ENCODE measurements at regions not wholly inside any gene's neighbourhood (a gene's known extent, or its start where the extent isn't known, plus 50 kb on each side); places are given as distances from the start of the nearest gene placed in this dataset.
A peak's percentile ranks its signal among the peaks of the same experiment; 100 is the strongest.

GRCh38 chr17:73694491-73694890, 50.2 kb upstream of the SDK2 start:
- DNase-seq (ENCODE audit: insufficient read length, low spot score) (no peak), FAIRE-seq (no peak)
- no peak for TF ChIP-seq TAF1 (IDR thresholded peaks at IDR 0.05; ENCODE audit: low read depth, low read length)
- no peak for TF ChIP-seq PAX5 (IDR thresholded peaks at IDR 0.05; ENCODE audit: insufficient read depth, low read length, severe bottlenecking)
- no peak for TF ChIP-seq SPI1 (IDR thresholded peaks at IDR 0.05; ENCODE audit: low read depth, low read length)
- TF ChIP-seq POU2F2 (IDR thresholded peaks at IDR 0.05; ENCODE audit: low read depth, low read length) = no peak
- no peak for TF ChIP-seq POLR2AphosphoS5 (IDR thresholded peaks at IDR 0.05; ENCODE audit: low read depth, low read length)

GRCh38 chr17:73695035-73695738, 50.9 kb upstream of the SDK2 start:
- DNase-seq (ENCODE audit: insufficient read length, low spot score) = no peak
- FAIRE-seq = no peak
- TF ChIP-seq POLR2A (IDR thresholded peaks at IDR 0.05; ENCODE audit: low read depth, low read length) (no peak), SPI1 (IDR thresholded peaks at IDR 0.05; ENCODE audit: low read depth, low read length) (no peak), POLR2AphosphoS5 (IDR thresholded peaks at IDR 0.05; ENCODE audit: low read depth, low read length) (no peak), POU2F2 (IDR thresholded peaks at IDR 0.05; ENCODE audit: low read depth, low read length) (no peak), TAF1 (IDR thresholded peaks at IDR 0.05; ENCODE audit: low read depth, low read length) (no peak), PAX5 (IDR thresholded peaks at IDR 0.05; ENCODE audit: insufficient read depth, low read length, severe bottlenecking) (no peak)

GRCh38 chr17:73696251-73696650, 52.0 kb upstream of the SDK2 start:
- FAIRE-seq (peak; percentile 73), DNase-seq (ENCODE audit: insufficient read length, low spot score) (no peak)
- TF ChIP-seq TAF1 (IDR thresholded peaks at IDR 0.05; ENCODE audit: low read depth, low read length) (no peak), SPI1 (IDR thresholded peaks at IDR 0.05; ENCODE audit: low read depth, low read length) (no peak), POLR2AphosphoS5 (IDR thresholded peaks at IDR 0.05; ENCODE audit: low read depth, low read length) (no peak), PAX5 (IDR thresholded peaks at IDR 0.05; ENCODE audit: insufficient read depth, low read length, severe bottlenecking) (no peak), POLR2A (IDR thresholded peaks at IDR 0.05; ENCODE audit: low read depth, low read length) (no peak), POU2F2 (IDR thresholded peaks at IDR 0.05; ENCODE audit: low read depth, low read length) (no peak)

GRCh38 chr17:73697872-73698271, 53.6 kb upstream of the SDK2 start:
- FAIRE-seq (no peak), DNase-seq (ENCODE audit: insufficient read length, low spot score) (no peak)
- TF ChIP-seq PAX5 (IDR thresholded peaks at IDR 0.05; ENCODE audit: insufficient read depth, low read length, severe bottlenecking) (no peak), TAF1 (IDR thresholded peaks at IDR 0.05; ENCODE audit: low read depth, low read length) (no peak), SPI1 (IDR thresholded peaks at IDR 0.05; ENCODE audit: low read depth, low read length) (no peak), POU2F2 (IDR thresholded peaks at IDR 0.05; ENCODE audit: low read depth, low read length) (no peak), POLR2A (IDR thresholded peaks at IDR 0.05; ENCODE audit: low read depth, low read length) (no peak), POLR2AphosphoS5 (IDR thresholded peaks at IDR 0.05; ENCODE audit: low read depth, low read length) (no peak)

- DNase-seq (ENCODE audit: insufficient read length, low spot score) = no peak
- TF ChIP-seq SPI1 (IDR thresholded peaks at IDR 0.05; ENCODE audit: low read depth, low read length) (no peak), PAX5 (IDR thresholded peaks at IDR 0.05; ENCODE audit: insufficient read depth, low read length, severe bottlenecking) (no peak), TAF1 (IDR thresholded peaks at IDR 0.05; ENCODE audit: low read depth, low read length) (no peak), POU2F2 (IDR thresholded peaks at IDR 0.05; ENCODE audit: low read depth, low read length) (no peak), POLR2AphosphoS5 (IDR thresholded peaks at IDR 0.05; ENCODE audit: low read depth, low read length) (no peak)
- no peak for FAIRE-seq
Observed at GRCh38 chr17:73698966-73699365, 54.7 kb upstream of the SDK2 start.

GRCh38 chr17:73701701-73702100, 57.5 kb upstream of the SDK2 start:
- TF ChIP-seq POLR2AphosphoS5 (IDR thresholded peaks at IDR 0.05; ENCODE audit: low read depth, low read length) (no peak), SPI1 (IDR thresholded peaks at IDR 0.05; ENCODE audit: low read depth, low read length) (no peak), PAX5 (IDR thresholded peaks at IDR 0.05; ENCODE audit: insufficient read depth, low read length, severe bottlenecking) (no peak), POU2F2 (IDR thresholded peaks at IDR 0.05; ENCODE audit: low read depth, low read length) (no peak), POLR2A (IDR thresholded peaks at IDR 0.05; ENCODE audit: low read depth, low read length) (no peak), TAF1 (IDR thresholded peaks at IDR 0.05; ENCODE audit: low read depth, low read length) (no peak)
- FAIRE-seq (no peak), DNase-seq (ENCODE audit: insufficient read length, low spot score) (no peak)

GRCh38 chr17:73703192-73703591, 58.9 kb upstream of the SDK2 start:
- DNase-seq (ENCODE audit: insufficient read length, low spot score) (no peak), FAIRE-seq (no peak)
- TF ChIP-seq SPI1 (IDR thresholded peaks at IDR 0.05; ENCODE audit: low read depth, low read length) (no peak), POU2F2 (IDR thresholded peaks at IDR 0.05; ENCODE audit: low read depth, low read length) (no peak), POLR2AphosphoS5 (IDR thresholded peaks at IDR 0.05; ENCODE audit: low read depth, low read length) (no peak), PAX5 (IDR thresholded peaks at IDR 0.05; ENCODE audit: insufficient read depth, low read length, severe bottlenecking) (no peak), POLR2A (IDR thresholded peaks at IDR 0.05; ENCODE audit: low read depth, low read length) (no peak), TAF1 (IDR thresholded peaks at IDR 0.05; ENCODE audit: low read depth, low read length) (no peak)

GRCh38 chr17:73703917-73704316, 59.7 kb upstream of the SDK2 start:
- no peak for TF ChIP-seq SPI1 (IDR thresholded peaks at IDR 0.05; ENCODE audit: low read depth, low read length)
- TF ChIP-seq TAF1 (IDR thresholded peaks at IDR 0.05; ENCODE audit: low read depth, low read length) = no peak
- no peak for TF ChIP-seq POU2F2 (IDR thresholded peaks at IDR 0.05; ENCODE audit: low read depth, low read length)
- TF ChIP-seq POLR2A (IDR thresholded peaks at IDR 0.05; ENCODE audit: low read depth, low read length) = no peak
- no peak for TF ChIP-seq PAX5 (IDR thresholded peaks at IDR 0.05; ENCODE audit: insufficient read depth, low read length, severe bottlenecking)
- TF ChIP-seq POLR2AphosphoS5 (IDR thresholded peaks at IDR 0.05; ENCODE audit: low read depth, low read length) = no peak
- FAIRE-seq = no peak
- no peak for DNase-seq (ENCODE audit: insufficient read length, low spot score)

GRCh38 chr17:73705594-73705993, 61.3 kb upstream of the SDK2 start:
- DNase-seq (ENCODE audit: insufficient read length, low spot score) (no peak), FAIRE-seq (no peak)
- TF ChIP-seq SPI1 (IDR thresholded peaks at IDR 0.05; ENCODE audit: low read depth, low read length) (no peak), POLR2AphosphoS5 (IDR thresholded peaks at IDR 0.05; ENCODE audit: low read depth, low read length) (no peak), POU2F2 (IDR thresholded peaks at IDR 0.05; ENCODE audit: low read depth, low read length) (no peak), POLR2A (IDR thresholded peaks at IDR 0.05; ENCODE audit: low read depth, low read length) (no peak), PAX5 (IDR thresholded peaks at IDR 0.05; ENCODE audit: insufficient read depth, low read length, severe bottlenecking) (no peak), TAF1 (IDR thresholded peaks at IDR 0.05; ENCODE audit: low read depth, low read length) (no peak)

Data from GM12891 (cell line).